ENCODE measurements at regions not wholly inside any gene's neighbourhood (a gene's known extent, or its start where the extent isn't known, plus 50 kb on each side); places are given as distances from the start of the nearest gene placed in this dataset.

- TF ChIP-seq, protein P1, sequence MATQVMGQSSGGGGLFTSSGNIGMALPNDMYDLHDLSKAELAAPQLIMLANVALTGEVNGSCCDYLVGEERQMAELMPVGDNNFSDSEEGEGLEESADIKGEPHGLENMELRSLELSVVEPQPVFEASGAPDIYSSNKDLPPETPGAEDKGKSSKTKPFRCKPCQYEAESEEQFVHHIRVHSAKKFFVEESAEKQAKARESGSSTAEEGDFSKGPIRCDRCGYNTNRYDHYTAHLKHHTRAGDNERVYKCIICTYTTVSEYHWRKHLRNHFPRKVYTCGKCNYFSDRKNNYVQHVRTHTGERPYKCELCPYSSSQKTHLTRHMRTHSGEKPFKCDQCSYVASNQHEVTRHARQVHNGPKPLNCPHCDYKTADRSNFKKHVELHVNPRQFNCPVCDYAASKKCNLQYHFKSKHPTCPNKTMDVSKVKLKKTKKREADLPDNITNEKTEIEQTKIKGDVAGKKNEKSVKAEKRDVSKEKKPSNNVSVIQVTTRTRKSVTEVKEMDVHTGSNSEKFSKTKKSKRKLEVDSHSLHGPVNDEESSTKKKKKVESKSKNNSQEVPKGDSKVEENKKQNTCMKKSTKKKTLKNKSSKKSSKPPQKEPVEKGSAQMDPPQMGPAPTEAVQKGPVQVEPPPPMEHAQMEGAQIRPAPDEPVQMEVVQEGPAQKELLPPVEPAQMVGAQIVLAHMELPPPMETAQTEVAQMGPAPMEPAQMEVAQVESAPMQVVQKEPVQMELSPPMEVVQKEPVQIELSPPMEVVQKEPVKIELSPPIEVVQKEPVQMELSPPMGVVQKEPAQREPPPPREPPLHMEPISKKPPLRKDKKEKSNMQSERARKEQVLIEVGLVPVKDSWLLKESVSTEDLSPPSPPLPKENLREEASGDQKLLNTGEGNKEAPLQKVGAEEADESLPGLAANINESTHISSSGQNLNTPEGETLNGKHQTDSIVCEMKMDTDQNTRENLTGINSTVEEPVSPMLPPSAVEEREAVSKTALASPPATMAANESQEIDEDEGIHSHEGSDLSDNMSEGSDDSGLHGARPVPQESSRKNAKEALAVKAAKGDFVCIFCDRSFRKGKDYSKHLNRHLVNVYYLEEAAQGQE (IDR thresholded peaks at IDR 0.05; ENCODE audit: unreplicated experiment), result no peak
- no peak for TF ChIP-seq CREB1 (CRISPR knock-in tag; IDR thresholded peaks at IDR 0.05; ENCODE audit: low read depth)
- TF ChIP-seq POLR2AphosphoS5 (IDR thresholded peaks at IDR 0.05; ENCODE audit: low read depth), result no peak
- TF ChIP-seq JUNB (IDR thresholded peaks at IDR 0.05; ENCODE audit: unreplicated experiment), result no peak
- TF ChIP-seq STAT1 (IDR thresholded peaks at IDR 0.05; ENCODE audit: unreplicated experiment), result no peak
Measured at GRCh38 chr22:48037618-48038017, 1275.2 kb downstream of the TBC1D22A start (continued).

DNA sequence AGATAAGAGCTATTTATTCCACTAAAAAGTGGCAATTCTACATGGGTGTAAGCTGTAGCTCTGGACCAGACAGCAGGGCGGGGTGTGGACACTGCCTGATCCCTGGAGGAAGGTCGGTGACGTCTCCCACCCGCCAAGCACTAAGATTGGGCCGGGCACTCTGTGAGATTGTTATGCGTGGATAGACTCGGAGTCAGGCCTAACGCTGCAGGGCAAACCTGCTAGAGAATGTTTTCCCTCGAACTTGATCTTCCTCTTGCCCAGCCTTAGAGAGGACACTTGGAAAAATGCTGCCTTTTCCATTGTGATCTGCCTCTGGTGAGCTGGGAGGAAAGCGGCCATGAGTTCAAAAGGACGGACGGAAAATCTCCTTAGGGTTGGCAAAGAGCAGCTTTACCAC, 1273.4 kb downstream of the TBC1D22A start:
- peak; percentile 53; the same call in 2 of the 3 replicates for ATAC-seq
- Mint-ChIP-seq H3K4me3 (no peak overlapping the region), H3K27ac (no peak overlapping the region), H3K27me3 (ENCODE audit: insufficient read depth, low read depth, poor library complexity) (peaks cover 3% of the 10 kb centered on the region), H3K4me1 (peaks cover 11% of the 10 kb centered on the region; the same call in 2 of the 3 replicates), H3K36me3 (ENCODE audit: low read depth) (no peaks in the 10 kb centered on the region), H3K9me3 (no peaks in the 10 kb centered on the region; the same call in 2 of the 3 replicates)
- Histone ChIP-seq H3K27me3 (ENCODE audit: insufficient read depth) (no peaks in the 10 kb centered on the region), H3F3A (replicated peaks; ENCODE audit: low read depth) (no peaks in the 10 kb centered on the region), H3K4me1 (ENCODE audit: insufficient read depth) (no peaks in the 10 kb centered on the region), H3K36me3 (ENCODE audit: insufficient read depth) (peaks cover 3% of the 10 kb centered on the region), H3K4me3 (no peak overlapping the region), H3K27ac (ENCODE audit: low read depth) (no peak overlapping the region), H4K20me1 (replicated peaks; ENCODE audit: insufficient read depth) (no peaks in the 10 kb centered on the region), H3K4me2 (no peak overlapping the region), H2AFZ (no peak overlapping the region), H3K9me2 (ENCODE audit: insufficient read depth) (no peaks in the 10 kb centered on the region), H3K79me2 (replicated peaks; ENCODE audit: insufficient read depth) (no peaks in the 10 kb centered on the region)
- no peak for TF ChIP-seq POLR2AphosphoS5 (IDR thresholded peaks at IDR 0.05; ENCODE audit: low read depth)
- TF ChIP-seq EZH2 (IDR thresholded peaks at IDR 0.05; ENCODE audit: low read depth, unreplicated experiment), result no peak
- no peak for TF ChIP-seq ZNF462 (CRISPR knock-in tag; IDR thresholded peaks at IDR 0.05)
- no peak for TF ChIP-seq ETS1 (IDR thresholded peaks at IDR 0.05)
- no peak for TF ChIP-seq NANOG (IDR thresholded peaks at IDR 0.05; ENCODE audit: borderline replicate concordance)
- TF ChIP-seq JUNB (IDR thresholded peaks at IDR 0.05; ENCODE audit: unreplicated experiment), result no peak
- DNase-seq (ENCODE audit: low spot score), result no peak

Measured in GM23338 (cell line).